HepG2 (cell line): ENCODE measurements at regions not wholly inside any gene's neighbourhood (a gene's known extent, or its start where the extent isn't known, plus 50 kb on each side); places are given as distances from the start of the nearest gene placed in this dataset.

ENCODE experiments used
- ATAC-seq: fragments of 200-7000 bp; cut with Tn5 transposase; 3 replicates; pipeline ENCODE4 v1.9.1; 2020; ENCODE audit warnings: mild to moderate bottlenecking, moderate library complexity
- BruUV-seq: library from RNA; stranded (reverse); fragments of 400-500 nt; replicated peaks from 2 replicates; lab custom pipeline; 2021; lab: Mats Ljungman, UMichigan
- CTCF ChIA-PET: fragments of 300-600 bp; formaldehyde crosslinking; extraction: SDS; loops from one replicate; lab custom pipeline; 2021; ENCODE audit warnings: low total read pairs, inconsistent platforms, low intra/inter-chr PET ratio; lab: Yijun Ruan, JAX
- POLR2A ChIA-PET: fragments of 350-600 bp; sonication (Branson Sonifier 250); formaldehyde crosslinking; loops from one replicate; lab custom pipeline; 2020; ENCODE audit warnings: antibody characterized with exemption, inconsistent platforms; lab: Yijun Ruan, JAX
- DNase-seq: peaks from one replicate; pipeline ENCODE4 v3.0.0-alpha.2; 2015; ENCODE audit warnings: low spot score
- FAIRE-seq: peaks from 3 replicates; lab custom pipeline; 2011; peaks lifted over from hg19 to GRCh38; lab: Jason Lieb, UNC
- H2AFZ ChIP-seq: one replicate; pipeline ENCODE4 v1.6.1; 2011; ENCODE audit warnings: low read length, inconsistent platforms
- H3K27ac ChIP-seq: fragments of 300-600 bp; 3 replicates; pipeline ENCODE4 v1.8.0; 2011; ENCODE audit warnings: mixed run types, mild to moderate bottlenecking, mixed read lengths, low read length, inconsistent platforms; ENCODE audit not compliant: insufficient read depth; ENCODE audit errors: extremely low read length
- H3K27me3 ChIP-seq, 2 experiments: fragments of 200-600 bp in 1 of 2; 2 replicates in 1 of 2; 3 replicates in 1 of 2; pipeline versions ENCODE4 v1.6.0 to v1.8.0; 2011; ENCODE audit warnings: low read length in 2 of 2, mild to moderate bottlenecking in 2 of 2, moderate library complexity in 2 of 2, inconsistent platforms in 1 of 2; ENCODE audit not compliant: insufficient read depth in 2 of 2, control insufficient read depth in 1 of 2
- H3K36me3 ChIP-seq, 2 experiments: fragments of 200-600 bp in 1 of 2; replicated peaks in 1 of 2; 2 replicates in 1 of 2; 3 replicates in 1 of 2; pipeline versions ENCODE4 v1.5.1 to v1.8.0; 2011; ENCODE audit warnings: low read length in 2 of 2, inconsistent platforms in 1 of 2; ENCODE audit not compliant: insufficient read depth in 2 of 2, control insufficient read depth in 1 of 2
- H3K4me1 ChIP-seq: 2 replicates; pipeline ENCODE4 v1.5.1; 2012; ENCODE audit warnings: low read length, inconsistent platforms; ENCODE audit not compliant: insufficient read depth
- H3K4me2 ChIP-seq: 2 replicates; pipeline ENCODE4 v1.6.0; 2011; ENCODE audit warnings: low read depth, low read length, inconsistent platforms
- H3K4me3 ChIP-seq, 3 experiments: fragments of 200-600 bp in 1 of 3; sonication (generic), shearing (Covaris generic) in 1 of 3; replicated peaks in 1 of 3; 2 replicates each; pipeline ENCODE4 v1.5.1; 2011 to 2016; ENCODE audit warnings: low read length in 3 of 3, inconsistent platforms in 2 of 3, low read depth in 2 of 3, mild to moderate bottlenecking in 2 of 3, control low read depth in 1 of 3, mixed read lengths in 1 of 3; ENCODE audit not compliant: insufficient read depth in 1 of 3
- H3K79me2 ChIP-seq: one replicate; pipeline ENCODE4 v1.6.1; 2011; ENCODE audit warnings: low read length, inconsistent platforms; ENCODE audit not compliant: insufficient read depth
- H3K9ac ChIP-seq: 2 replicates; pipeline ENCODE4 v1.6.0; 2011; ENCODE audit warnings: mild to moderate bottlenecking, low read depth, low read length, inconsistent platforms; ENCODE audit not compliant: insufficient read depth
- H3K9me3 ChIP-seq: 2 replicates; pipeline ENCODE4 v1.5.1; 2012; ENCODE audit warnings: mild to moderate bottlenecking, low read length
- H4K20me1 ChIP-seq: 2 replicates; pipeline ENCODE4 v1.6.0; 2011; ENCODE audit warnings: inconsistent platforms, mild to moderate bottlenecking, low read length, moderate library complexity; ENCODE audit not compliant: insufficient read depth
- AKAP8 ChIP-seq: sonication (generic); formaldehyde crosslinking; IDR thresholded peaks from 2 replicates; pipeline ENCODE4 v1.5.1; 2020; ENCODE audit warnings: mild to moderate bottlenecking, missing genetic modification reagents
- BRCA1 ChIP-seq: sonication (generic); formaldehyde crosslinking; IDR thresholded peaks from 2 replicates; pipeline ENCODE4 v1.4.0; 2020; ENCODE audit warnings: missing genetic modification reagents
- FIP1L1 ChIP-seq: fragments of 200-400 bp; formaldehyde crosslinking; IDR thresholded peaks from 2 replicates; pipeline ENCODE4 v1.6.1; 2018; ENCODE audit warnings: low read depth, mild to moderate bottlenecking, low read length, moderate library complexity, borderline replicate concordance; ENCODE audit not compliant: insufficient read depth
- RAD21 ChIP-seq: fragments of 450-650 bp; formaldehyde crosslinking; IDR thresholded peaks from 2 replicates; pipeline ENCODE4 v1.5.0; 2020; ENCODE audit warnings: mild to moderate bottlenecking
- TEAD3 ChIP-seq: optimal IDR thresholded peaks from 2 replicates; pipeline ENCODE3; 2016; ENCODE audit warnings: borderline replicate concordance
- ZNF296 ChIP-seq: sonication (generic); formaldehyde crosslinking; conservative IDR thresholded peaks from 2 replicates; pipeline ENCODE4 v1.5.0; 2020; ENCODE audit warnings: mild to moderate bottlenecking, missing genetic modification reagents
- ZNF547 ChIP-seq: sonication (generic); formaldehyde crosslinking; IDR thresholded peaks from 2 replicates; pipeline ENCODE4 v1.5.1; 2020; ENCODE audit warnings: mild to moderate bottlenecking, missing genetic modification reagents
- ZNF556 ChIP-seq: sonication (generic); formaldehyde crosslinking; IDR thresholded peaks from 2 replicates; pipeline ENCODE4 v1.4.0; 2020; ENCODE audit warnings: mild to moderate bottlenecking, missing genetic modification reagents, borderline replicate concordance
- WGBS: methylation state at CpG from one replicate; pipeline ENCODE4 v1.1.6; 2017; ENCODE audit warnings: low lambda C conversion rate; 5-methylcytosine and 5-hydroxymethylcytosine counted together
- in situ Hi-C: cut with HindIII; loops from 2 replicates; pipeline ENCODE4 v1.10.0; 2017; ENCODE audit warnings: low pct_unique_long_range_greater_than_20kb; ENCODE audit not compliant: extremely low pct_ligation_motif_present
- intact Hi-C: fragments of 100-400 bp; cut with micrococcal nuclease; formaldehyde crosslinking; loops from one replicate; pipeline ENCODE4 v1.10.0; 2022; ENCODE audit not compliant: unreplicated experiment
- TF ChIP-seq, protein P1 (sequence below): IDR thresholded peaks from 2 replicates; pipeline ENCODE4 v1.6.1; 2018; ENCODE audit warnings: missing genetic modification reagents, mild to moderate bottlenecking, missing compliant biosample characterization
- TF ChIP-seq, protein P2 (sequence below), 2 experiments: sonication (generic) in 1 of 2; formaldehyde crosslinking in 1 of 2; IDR thresholded peaks; 2 replicates each; pipeline versions ENCODE4 v1.5.1 to v1.6.1; 2011 to 2020; ENCODE audit warnings: borderline replicate concordance in 1 of 2, low read depth in 1 of 2, low read length in 1 of 2, mild to moderate bottlenecking in 1 of 2, missing genetic modification reagents in 1 of 2, moderate library complexity in 1 of 2
- TF ChIP-seq, protein P3 (sequence below): IDR thresholded peaks from 2 replicates; pipeline ENCODE4 v1.6.1; 2018; ENCODE audit warnings: missing genetic modification reagents
- TF ChIP-seq, protein P4 (sequence below): sonication (generic); formaldehyde crosslinking; IDR thresholded peaks from 2 replicates; pipeline ENCODE4 v1.5.0; 2020; ENCODE audit warnings: mild to moderate bottlenecking, missing genetic modification reagents
- TF ChIP-seq, protein P5 (sequence below): sonication (generic); formaldehyde crosslinking; IDR thresholded peaks from 2 replicates; pipeline ENCODE4 v1.5.0; 2020; ENCODE audit warnings: mild to moderate bottlenecking, missing genetic modification reagents, moderate library complexity

DNA sequence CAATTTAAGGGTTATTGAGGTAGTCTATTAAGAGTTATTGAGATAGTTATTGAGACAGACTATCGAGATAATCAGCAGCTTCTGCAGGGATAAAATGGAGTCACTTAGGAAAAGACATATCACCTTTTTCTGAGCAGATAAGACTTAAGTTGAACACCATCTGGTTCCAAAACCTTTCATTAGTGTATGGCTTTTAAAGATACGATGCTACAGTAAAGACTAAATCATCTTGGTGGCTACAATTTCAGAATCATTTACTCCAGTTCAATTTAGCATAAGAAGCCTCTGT is 68.6 kb upstream of the DNAJC10 start (continued):
- TF ChIP-seq, protein P1, sequence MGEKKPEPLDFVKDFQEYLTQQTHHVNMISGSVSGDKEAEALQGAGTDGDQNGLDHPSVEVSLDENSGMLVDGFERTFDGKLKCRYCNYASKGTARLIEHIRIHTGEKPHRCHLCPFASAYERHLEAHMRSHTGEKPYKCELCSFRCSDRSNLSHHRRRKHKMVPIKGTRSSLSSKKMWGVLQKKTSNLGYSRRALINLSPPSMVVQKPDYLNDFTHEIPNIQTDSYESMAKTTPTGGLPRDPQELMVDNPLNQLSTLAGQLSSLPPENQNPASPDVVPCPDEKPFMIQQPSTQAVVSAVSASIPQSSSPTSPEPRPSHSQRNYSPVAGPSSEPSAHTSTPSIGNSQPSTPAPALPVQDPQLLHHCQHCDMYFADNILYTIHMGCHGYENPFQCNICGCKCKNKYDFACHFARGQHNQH (CRISPR knock-in tag), result no peak
- TF ChIP-seq, protein P2, sequence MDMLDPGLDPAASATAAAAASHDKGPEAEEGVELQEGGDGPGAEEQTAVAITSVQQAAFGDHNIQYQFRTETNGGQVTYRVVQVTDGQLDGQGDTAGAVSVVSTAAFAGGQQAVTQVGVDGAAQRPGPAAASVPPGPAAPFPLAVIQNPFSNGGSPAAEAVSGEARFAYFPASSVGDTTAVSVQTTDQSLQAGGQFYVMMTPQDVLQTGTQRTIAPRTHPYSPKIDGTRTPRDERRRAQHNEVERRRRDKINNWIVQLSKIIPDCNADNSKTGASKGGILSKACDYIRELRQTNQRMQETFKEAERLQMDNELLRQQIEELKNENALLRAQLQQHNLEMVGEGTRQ (IDR thresholded peaks at IDR 0.05; ENCODE audit: low read depth, low read length), result no peak
- TF ChIP-seq, protein P2 (CRISPR knock-in tag; IDR thresholded peaks at IDR 0.05; ENCODE audit: borderline replicate concordance), result no peak
- TF ChIP-seq AKAP8 (no peak), ZNF547 (CRISPR knock-in tag) (no peak)

DNA sequence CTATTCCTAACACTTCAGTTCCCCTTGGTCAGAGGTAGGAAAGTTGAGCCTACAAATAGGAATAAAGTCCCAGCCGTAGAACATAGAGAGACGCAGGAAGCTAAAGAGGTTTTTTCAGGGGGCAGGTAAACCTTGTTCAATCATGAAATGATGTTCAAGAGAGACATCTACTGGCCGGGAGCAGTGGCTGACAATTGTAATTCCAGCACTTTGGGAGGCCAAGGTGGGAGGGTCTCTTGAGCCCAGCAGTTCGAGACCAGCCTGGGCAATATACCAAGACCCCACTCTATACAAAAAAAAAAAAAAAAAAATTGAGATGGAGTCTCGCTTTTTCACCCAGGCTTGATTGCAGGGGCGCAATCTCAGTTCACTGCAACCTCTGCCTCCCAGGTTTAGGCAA is 66.7 kb upstream of the DNAJC10 start:
- Histone ChIP-seq H2AFZ (no peak overlapping the region), H3K36me3 (no peaks in the 10 kb centered on the region), H3K9me3 (no peaks in the 10 kb centered on the region), H3K4me1 (no peaks in the 10 kb centered on the region), H3K27me3 (no peaks in the 10 kb centered on the region; a peak in 1 of 5 replicates), H3K27ac (no peak overlapping the region), H3K4me2 (no peak overlapping the region), H4K20me1 (no peaks in the 10 kb centered on the region), H3K9ac (no peak overlapping the region), H3K79me2 (no peaks in the 10 kb centered on the region), H3K4me3 (no peak overlapping the region)
- DNase-seq, result peak; percentile 57
- peak; percentile 60 for FAIRE-seq
- in situ Hi-C loops, result no loop called here
- ChIA-PET CTCF (interaction anchor here (1.4 to 3.8 kb wide), 3 partner anchors 407 to 463 kb away, joined by 3 to 31 read pairs (median 11); no protein-coding TSS in a partner anchor), POLR2A (no interaction called here)
- intact Hi-C loops, result loop anchor here (1.0 kb wide), 2 partner anchors 409 to 463 kb away; no protein-coding TSS in a partner anchor
- 4% methylated on average over 6 of the region's 6 CpGs for WGBS
- ATAC-seq, result peak; percentile 95
- BruUV-seq, result no TSS peak
- TF ChIP-seq, protein P3, sequence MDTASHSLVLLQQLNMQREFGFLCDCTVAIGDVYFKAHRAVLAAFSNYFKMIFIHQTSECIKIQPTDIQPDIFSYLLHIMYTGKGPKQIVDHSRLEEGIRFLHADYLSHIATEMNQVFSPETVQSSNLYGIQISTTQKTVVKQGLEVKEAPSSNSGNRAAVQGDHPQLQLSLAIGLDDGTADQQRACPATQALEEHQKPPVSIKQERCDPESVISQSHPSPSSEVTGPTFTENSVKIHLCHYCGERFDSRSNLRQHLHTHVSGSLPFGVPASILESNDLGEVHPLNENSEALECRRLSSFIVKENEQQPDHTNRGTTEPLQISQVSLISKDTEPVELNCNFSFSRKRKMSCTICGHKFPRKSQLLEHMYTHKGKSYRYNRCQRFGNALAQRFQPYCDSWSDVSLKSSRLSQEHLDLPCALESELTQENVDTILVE (CRISPR knock-in tag), result peak; percentile 23; the same call in 1 of the 2 replicates
- TF ChIP-seq FIP1L1 (no peak), BRCA1 (CRISPR knock-in tag) (no peak), RAD21 (CRISPR knock-in tag) (peak; percentile 48), ZNF556 (CRISPR knock-in tag) (no peak), TEAD3 (CRISPR knock-in tag) (peak; percentile 44), ZNF296 (CRISPR knock-in tag) (no peak)
- TF ChIP-seq, protein P4, sequence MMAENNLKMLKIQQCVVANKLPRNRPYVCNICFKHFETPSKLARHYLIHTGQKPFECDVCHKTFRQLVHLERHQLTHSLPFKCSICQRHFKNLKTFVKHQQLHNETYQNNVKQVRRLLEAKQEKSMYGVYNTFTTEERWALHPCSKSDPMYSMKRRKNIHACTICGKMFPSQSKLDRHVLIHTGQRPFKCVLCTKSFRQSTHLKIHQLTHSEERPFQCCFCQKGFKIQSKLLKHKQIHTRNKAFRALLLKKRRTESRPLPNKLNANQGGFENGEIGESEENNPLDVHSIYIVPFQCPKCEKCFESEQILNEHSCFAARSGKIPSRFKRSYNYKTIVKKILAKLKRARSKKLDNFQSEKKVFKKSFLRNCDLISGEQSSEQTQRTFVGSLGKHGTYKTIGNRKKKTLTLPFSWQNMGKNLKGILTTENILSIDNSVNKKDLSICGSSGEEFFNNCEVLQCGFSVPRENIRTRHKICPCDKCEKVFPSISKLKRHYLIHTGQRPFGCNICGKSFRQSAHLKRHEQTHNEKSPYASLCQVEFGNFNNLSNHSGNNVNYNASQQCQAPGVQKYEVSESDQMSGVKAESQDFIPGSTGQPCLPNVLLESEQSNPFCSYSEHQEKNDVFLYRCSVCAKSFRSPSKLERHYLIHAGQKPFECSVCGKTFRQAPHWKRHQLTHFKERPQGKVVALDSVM (CRISPR knock-in tag), result peak; percentile 53; the same call in 1 of the 2 replicates
- TF ChIP-seq, protein P5, sequence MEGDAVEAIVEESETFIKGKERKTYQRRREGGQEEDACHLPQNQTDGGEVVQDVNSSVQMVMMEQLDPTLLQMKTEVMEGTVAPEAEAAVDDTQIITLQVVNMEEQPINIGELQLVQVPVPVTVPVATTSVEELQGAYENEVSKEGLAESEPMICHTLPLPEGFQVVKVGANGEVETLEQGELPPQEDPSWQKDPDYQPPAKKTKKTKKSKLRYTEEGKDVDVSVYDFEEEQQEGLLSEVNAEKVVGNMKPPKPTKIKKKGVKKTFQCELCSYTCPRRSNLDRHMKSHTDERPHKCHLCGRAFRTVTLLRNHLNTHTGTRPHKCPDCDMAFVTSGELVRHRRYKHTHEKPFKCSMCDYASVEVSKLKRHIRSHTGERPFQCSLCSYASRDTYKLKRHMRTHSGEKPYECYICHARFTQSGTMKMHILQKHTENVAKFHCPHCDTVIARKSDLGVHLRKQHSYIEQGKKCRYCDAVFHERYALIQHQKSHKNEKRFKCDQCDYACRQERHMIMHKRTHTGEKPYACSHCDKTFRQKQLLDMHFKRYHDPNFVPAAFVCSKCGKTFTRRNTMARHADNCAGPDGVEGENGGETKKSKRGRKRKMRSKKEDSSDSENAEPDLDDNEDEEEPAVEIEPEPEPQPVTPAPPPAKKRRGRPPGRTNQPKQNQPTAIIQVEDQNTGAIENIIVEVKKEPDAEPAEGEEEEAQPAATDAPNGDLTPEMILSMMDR (CRISPR knock-in tag), result peak; percentile 78
